CD4-positive, alpha-beta T cell treated with Interleukin-2 at 100 ng/mL for 4 hours (primary cell): ENCODE measurements at regions not wholly inside any gene's neighbourhood (a gene's known extent, or its start where the extent isn't known, plus 50 kb on each side); places are given as distances from the start of the nearest gene placed in this dataset.
"Not testable (repeated sequence)": the region's sequence is repeated elsewhere in the genome, so short reads cannot be mapped to it uniquely, and the experiment has no call there.

ENCODE experiments used
- DNase-seq: peaks from one replicate; pipeline ENCODE4 v3.0.0-alpha.2; 2020; ENCODE audit warnings: low spot score

- DNase-seq, result no peak
Observed at GRCh38 chr15:93823971-93824913, 407.1 kb upstream of the MCTP2 start.

GRCh38 chr15:93820566-93820965 is 410.8 kb upstream of the MCTP2 start:
- no peak for DNase-seq

GRCh38 chr15:93819826-93820225 is 411.5 kb upstream of the MCTP2 start:
- no peak for DNase-seq

GRCh38 chr15:93816815-93817214 is 414.5 kb upstream of the MCTP2 start:
- DNase-seq, result no peak

- no peak for DNase-seq
Observed at GRCh38 chr15:93811305-93811704, 420.1 kb upstream of the MCTP2 start.

GRCh38 chr15:93809516-93809915 is 421.8 kb upstream of the MCTP2 start:
- DNase-seq, result no peak

- no peak for DNase-seq
Observed at GRCh38 chr15:93803421-93804152, 427.8 kb upstream of the MCTP2 start.

- DNase-seq, result no peak
Observed at GRCh38 chr15:93801206-93801605, 430.2 kb upstream of the MCTP2 start.

- DNase-seq, result no peak
Observed at GRCh38 chr15:93800805-93801204, 430.6 kb upstream of the MCTP2 start.

- DNase-seq, result no peak
Observed at GRCh38 chr15:93789441-93789840, 441.9 kb upstream of the MCTP2 start.

- DNase-seq, result no peak
Observed at GRCh38 chr15:93780073-93780472, 451.3 kb upstream of the MCTP2 start.

- no peak for DNase-seq
Observed at GRCh38 chr15:93779341-93779740, 452.0 kb upstream of the MCTP2 start.

- no peak for DNase-seq
Observed at GRCh38 chr15:93771196-93772030, 459.9 kb upstream of the MCTP2 start.

GRCh38 chr15:93770788-93771187 is 460.6 kb upstream of the MCTP2 start:
- no peak for DNase-seq

GRCh38 chr15:93762036-93762435 is 469.3 kb upstream of the MCTP2 start:
- DNase-seq, result no peak

GRCh38 chr15:93759629-93760028 is 471.7 kb upstream of the MCTP2 start:
- DNase-seq, result no peak

- DNase-seq, result no peak
Observed at GRCh38 chr15:93758824-93759223, 472.5 kb upstream of the MCTP2 start.

GRCh38 chr15:93748710-93749109 is 482.7 kb upstream of the MCTP2 start:
- DNase-seq, result no peak

GRCh38 chr15:93734976-93735375 is 496.4 kb upstream of the MCTP2 start:
- not testable (repeated sequence) for DNase-seq

GRCh38 chr15:93730724-93731123 is 500.6 kb upstream of the MCTP2 start:
- DNase-seq, result no peak

- DNase-seq, result no peak
Observed at GRCh38 chr15:93722165-93722564, 509.2 kb upstream of the MCTP2 start.

GRCh38 chr15:93720607-93721006 is 510.8 kb upstream of the MCTP2 start:
- DNase-seq, result no peak
